Smooth muscle cell (in vitro differentiated cells): ENCODE measurements at regions not wholly inside any gene's neighbourhood (a gene's known extent, or its start where the extent isn't known, plus 50 kb on each side); places are given as distances from the start of the nearest gene placed in this dataset.
A peak's percentile ranks its signal among the peaks of the same experiment; 100 is the strongest.

Experiments used
- DNase-seq: peaks from one replicate; lab custom pipeline; 2025; ENCODE audit not compliant: unreplicated experiment; lab: John Stamatoyannopoulos, UW
- H2AFZ ChIP-seq: fragments of 200-600 bp; sonication (generic); 2 replicates; pipeline ENCODE4 v1.6.0; 2016; ENCODE audit warnings: antibody characterized with exemption, low read depth, mild to moderate bottlenecking
- H3F3A ChIP-seq: fragments of 200-600 bp; sonication (generic); 2 replicates; pipeline ENCODE4 v1.6.0; 2017; ENCODE audit warnings: antibody characterized with exemption, low read depth
- H3K27ac ChIP-seq: fragments of 200-600 bp; sonication (generic); 2 replicates; pipeline ENCODE4 v1.5.1; 2016; ENCODE audit warnings: low read depth, mild to moderate bottlenecking
- H3K27me3 ChIP-seq: fragments of 200-600 bp; sonication (generic); 2 replicates; pipeline ENCODE4 v1.6.1; 2016; ENCODE audit warnings: low read depth, mild to moderate bottlenecking
- H3K36me3 ChIP-seq: fragments of 200-600 bp; sonication (generic); 2 replicates; pipeline ENCODE4 v1.5.1; 2016; ENCODE audit warnings: low read depth
- H3K4me1 ChIP-seq: fragments of 200-600 bp; sonication (generic); 2 replicates; pipeline ENCODE4 v1.5.1; 2016; ENCODE audit warnings: low read depth
- H3K4me2 ChIP-seq: fragments of 200-600 bp; sonication (generic); 2 replicates; pipeline ENCODE4 v1.6.0; 2016; ENCODE audit warnings: mild to moderate bottlenecking
- H3K4me3 ChIP-seq: fragments of 200-600 bp; sonication (generic); 2 replicates; pipeline ENCODE4 v1.5.1; 2016; ENCODE audit warnings: mild to moderate bottlenecking
- H3K79me2 ChIP-seq: fragments of 200-600 bp; sonication (generic); 2 replicates; pipeline ENCODE4 v1.6.0; 2016; ENCODE audit warnings: low read depth, mild to moderate bottlenecking
- H3K9ac ChIP-seq: fragments of 200-600 bp; sonication (generic); 2 replicates; pipeline ENCODE4 v1.6.0; 2016; ENCODE audit warnings: low read depth
- H3K9me3 ChIP-seq: fragments of 200-600 bp; sonication (generic); replicated peaks from 2 replicates; pipeline ENCODE4 v1.5.1; 2016; ENCODE audit warnings: low read depth
- H4K20me1 ChIP-seq: fragments of 200-600 bp; sonication (generic); 2 replicates; pipeline ENCODE4 v1.6.0; 2016; ENCODE audit warnings: low read depth
- WGBS: methylation state at CpG from one replicate; pipeline ENCODE4 v1.1.7; 2016; ENCODE audit warnings: low lambda C conversion rate; 5-methylcytosine and 5-hydroxymethylcytosine counted together
- TF ChIP-seq, protein P1 (sequence below): fragments of 200-600 bp; sonication (generic); IDR thresholded peaks from 2 replicates; pipeline ENCODE4 v1.5.1; 2017; ENCODE audit warnings: borderline replicate concordance, mild to moderate bottlenecking, antibody characterized with exemption; ENCODE audit not compliant: insufficient read depth, poor library complexity, severe bottlenecking

GRCh38 chr1:193680924-193681316 lies 494.5 kb upstream of the B3GALT2 start:
- WGBS, result 2% methylated on average over 2 of the region's 2 CpGs
- no peaks in the 10 kb centered on the region for H3K9me3 ChIP-seq

GRCh38 chr1:193680247-193680923 lies 494.0 kb upstream of the B3GALT2 start:
- no peak for DNase-seq
- Histone ChIP-seq H3K27ac (no peak overlapping the region), H4K20me1 (no peaks in the 10 kb centered on the region), H3K79me2 (no peaks in the 10 kb centered on the region), H3K4me2 (no peak overlapping the region), H3K27me3 (no peaks in the 10 kb centered on the region), H2AFZ (peak overlapping the region; percentile 14), H3K4me3 (no peak overlapping the region), H3K4me1 (peaks cover 5% of the 10 kb centered on the region), H3K36me3 (no peaks in the 10 kb centered on the region), H3F3A (no peaks in the 10 kb centered on the region), H3K9me3 (no peaks in the 10 kb centered on the region), H3K9ac (no peak overlapping the region)
- TF ChIP-seq, protein P1, sequence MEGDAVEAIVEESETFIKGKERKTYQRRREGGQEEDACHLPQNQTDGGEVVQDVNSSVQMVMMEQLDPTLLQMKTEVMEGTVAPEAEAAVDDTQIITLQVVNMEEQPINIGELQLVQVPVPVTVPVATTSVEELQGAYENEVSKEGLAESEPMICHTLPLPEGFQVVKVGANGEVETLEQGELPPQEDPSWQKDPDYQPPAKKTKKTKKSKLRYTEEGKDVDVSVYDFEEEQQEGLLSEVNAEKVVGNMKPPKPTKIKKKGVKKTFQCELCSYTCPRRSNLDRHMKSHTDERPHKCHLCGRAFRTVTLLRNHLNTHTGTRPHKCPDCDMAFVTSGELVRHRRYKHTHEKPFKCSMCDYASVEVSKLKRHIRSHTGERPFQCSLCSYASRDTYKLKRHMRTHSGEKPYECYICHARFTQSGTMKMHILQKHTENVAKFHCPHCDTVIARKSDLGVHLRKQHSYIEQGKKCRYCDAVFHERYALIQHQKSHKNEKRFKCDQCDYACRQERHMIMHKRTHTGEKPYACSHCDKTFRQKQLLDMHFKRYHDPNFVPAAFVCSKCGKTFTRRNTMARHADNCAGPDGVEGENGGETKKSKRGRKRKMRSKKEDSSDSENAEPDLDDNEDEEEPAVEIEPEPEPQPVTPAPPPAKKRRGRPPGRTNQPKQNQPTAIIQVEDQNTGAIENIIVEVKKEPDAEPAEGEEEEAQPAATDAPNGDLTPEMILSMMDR, result no peak
- WGBS, result 36% methylated on average over 1 of the region's 1 CpG

More at GRCh38 chr1:193680924-193681316, 494.5 kb upstream of the B3GALT2 start:
- Histone ChIP-seq H3K79me2 (no peaks in the 10 kb centered on the region), H3K36me3 (no peaks in the 10 kb centered on the region), H3K27me3 (no peaks in the 10 kb centered on the region), H3K4me2 (no peak overlapping the region), H3K4me1 (peaks cover 5% of the 10 kb centered on the region), H4K20me1 (no peaks in the 10 kb centered on the region), H2AFZ (peak overlapping the region; percentile 14), H3K27ac (no peak overlapping the region), H3K9ac (no peak overlapping the region), H3F3A (no peaks in the 10 kb centered on the region), H3K4me3 (no peak overlapping the region)
- DNase-seq, result no peak
- TF ChIP-seq, protein P1, result no peak

DNA sequence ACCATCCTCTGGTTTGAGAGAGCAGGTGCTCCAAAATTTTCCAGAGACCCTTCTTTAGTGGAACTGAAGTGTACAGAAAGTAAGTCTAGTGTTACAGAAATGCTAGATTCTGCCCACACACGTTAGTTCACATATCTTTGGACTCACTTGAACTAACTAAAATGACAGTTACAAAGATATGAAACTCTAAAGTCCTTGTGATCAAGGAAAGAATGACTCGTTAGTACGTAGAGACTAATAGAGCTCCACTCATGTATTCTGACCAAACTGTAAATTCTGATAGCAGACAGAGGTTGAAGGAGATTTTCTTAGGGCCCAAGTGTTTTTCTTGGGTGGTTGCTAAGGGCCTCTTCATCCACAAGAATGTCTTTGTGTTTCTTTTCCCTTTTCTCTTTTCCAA lies 491.5 kb upstream of the B3GALT2 start:
- H3K27me3 ChIP-seq, result no peaks in the 10 kb centered on the region
- no peak overlapping the region for H3K4me2 ChIP-seq
- no peaks in the 10 kb centered on the region for H3K36me3 ChIP-seq
- H4K20me1 ChIP-seq, result no peaks in the 10 kb centered on the region
- no peaks in the 10 kb centered on the region for H3K9me3 ChIP-seq
- DNase-seq, result no peak
- H2AFZ ChIP-seq, result no peak overlapping the region
- H3K27ac ChIP-seq, result no peak overlapping the region
- TF ChIP-seq, protein P1, result no peak
- H3K4me1 ChIP-seq, result peaks cover 5% of the 10 kb centered on the region
- no peaks in the 10 kb centered on the region for H3F3A ChIP-seq
- H3K9ac ChIP-seq, result no peak overlapping the region
- WGBS, result 67% methylated on average over 3 of the region's 3 CpGs
- no peak overlapping the region for H3K4me3 ChIP-seq
- no peaks in the 10 kb centered on the region for H3K79me2 ChIP-seq

DNA sequence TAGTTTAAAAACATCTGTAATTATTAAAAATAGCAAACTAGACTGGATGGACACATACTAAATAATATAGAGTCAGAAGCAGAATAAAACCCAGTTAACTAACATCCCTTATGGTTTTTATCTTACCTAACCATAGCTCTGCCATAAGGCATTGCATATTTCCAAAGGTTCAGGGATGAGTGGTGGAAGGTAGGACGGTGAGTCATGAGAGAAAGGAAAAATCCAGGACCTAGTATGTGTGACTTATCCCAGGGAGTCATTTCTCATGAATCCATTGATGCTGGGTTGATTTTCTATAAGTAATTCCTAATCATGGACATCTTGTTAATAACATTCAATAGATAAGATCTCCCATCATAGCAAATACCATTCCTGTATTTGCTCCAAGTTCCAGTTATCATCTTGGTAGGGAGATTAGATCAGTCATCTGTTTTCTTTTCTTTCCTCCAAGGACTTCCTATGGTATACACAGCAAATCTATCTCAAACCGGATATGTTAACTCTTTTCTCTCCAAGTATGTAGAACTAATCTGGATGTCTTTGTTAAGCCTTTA lies 490.7 kb upstream of the B3GALT2 start:
- Histone ChIP-seq H3K79me2 (no peaks in the 10 kb centered on the region), H4K20me1 (no peaks in the 10 kb centered on the region), H3K4me2 (no peak overlapping the region), H2AFZ (no peak overlapping the region), H3K4me3 (no peak overlapping the region), H3K36me3 (no peaks in the 10 kb centered on the region), H3K9ac (no peak overlapping the region), H3K4me1 (peaks cover 5% of the 10 kb centered on the region), H3K27me3 (no peaks in the 10 kb centered on the region), H3K27ac (no peak overlapping the region), H3F3A (no peaks in the 10 kb centered on the region), H3K9me3 (no peaks in the 10 kb centered on the region)
- TF ChIP-seq, protein P1, result no peak
- WGBS, result 44% methylated on average over 2 of the region's 2 CpGs
- no peak for DNase-seq
